NCI-H748 treated with DMSO at 0.1 percent for 48 hours (cell line): ENCODE measurements at regions not wholly inside any gene's neighbourhood (a gene's known extent, or its start where the extent isn't known, plus 50 kb on each side); places are given as distances from the start of the nearest gene placed in this dataset.

ENCODE experiments used
- DNase-seq: peaks from one replicate; lab custom pipeline; 2025; lab: John Stamatoyannopoulos, UW

- DNase-seq: no peak
These were observed 264.7 kb upstream of the TAC1 start for GRCh38 chr7:97466999-97467740.

- DNase-seq: no peak
These were observed 263.4 kb upstream of the TAC1 start for GRCh38 chr7:97468493-97468892.

GRCh38 chr7:97470726-97471125, 261.2 kb upstream of the TAC1 start:
- DNase-seq: no peak

- no peak for DNase-seq
These were observed 260.4 kb upstream of the TAC1 start for GRCh38 chr7:97471491-97471890.

GRCh38 chr7:97479740-97480290, 252.1 kb upstream of the TAC1 start:
- no peak for DNase-seq

- no peak for DNase-seq
These were observed 251.0 kb upstream of the TAC1 start for GRCh38 chr7:97480772-97481390.

GRCh38 chr7:97495487-97495886, 236.4 kb upstream of the TAC1 start:
- no peak for DNase-seq

- peak; percentile 67 for DNase-seq
These were observed 232.7 kb upstream of the TAC1 start for GRCh38 chr7:97499204-97499603.

- no peak for DNase-seq
These were observed 228.4 kb upstream of the TAC1 start for GRCh38 chr7:97503367-97504094.

GRCh38 chr7:97506728-97507127, 225.2 kb upstream of the TAC1 start:
- DNase-seq: no peak

GRCh38 chr7:97512441-97513207, 219.3 kb upstream of the TAC1 start:
- DNase-seq: no peak

GRCh38 chr7:97513326-97513725, 218.6 kb upstream of the TAC1 start:
- DNase-seq: no peak

- no peak for DNase-seq
These were observed 190.7 kb upstream of the TAC1 start for GRCh38 chr7:97541188-97541587.

- DNase-seq: peak; percentile 95
These were observed 175.9 kb upstream of the TAC1 start for GRCh38 chr7:97555857-97556421.

GRCh38 chr7:97565665-97566064, 166.2 kb upstream of the TAC1 start:
- DNase-seq: no peak

- DNase-seq: no peak
These were observed 158.8 kb upstream of the TAC1 start for GRCh38 chr7:97573065-97573464.

- DNase-seq: no peak
These were observed 155.8 kb upstream of the TAC1 start for GRCh38 chr7:97576043-97576442.

GRCh38 chr7:97578225-97578624, 153.7 kb upstream of the TAC1 start:
- no peak for DNase-seq

- no peak for DNase-seq
These were observed 151.7 kb upstream of the TAC1 start for GRCh38 chr7:97580205-97580604.

GRCh38 chr7:97595439-97595838, 136.4 kb upstream of the TAC1 start:
- DNase-seq: no peak

- DNase-seq: no peak
These were observed 129.9 kb upstream of the TAC1 start for GRCh38 chr7:97601931-97602457.

- DNase-seq: no peak
These were observed 111.4 kb upstream of the TAC1 start for GRCh38 chr7:97620495-97620894.
